ENCODE measurements at regions not wholly inside any gene's neighbourhood (a gene's known extent, or its start where the extent isn't known, plus 50 kb on each side); places are given as distances from the start of the nearest gene placed in this dataset.

- Mint-ChIP-seq H3K4me1 (ENCODE audit: unreplicated experiment) (peaks cover 11% of the 10 kb centered on the region), H3K9me3 (ENCODE audit: unreplicated experiment) (no peaks in the 10 kb centered on the region), H3K36me3 (ENCODE audit: unreplicated experiment) (no peaks in the 10 kb centered on the region), H3K27ac (ENCODE audit: unreplicated experiment) (no peak overlapping the region), H3K4me3 (ENCODE audit: unreplicated experiment) (no peak overlapping the region), H3K27me3 (ENCODE audit: unreplicated experiment) (peaks cover 4% of the 10 kb centered on the region)
- no peak for DNase-seq (ENCODE audit: extremely low spot score, unreplicated experiment)
- no peak for TF ChIP-seq CTCF (IDR thresholded peaks at IDR 0.05)
Measured at GRCh38 chr14:95007921-95008320, 149.4 kb downstream of the DICER1 start.

DNA sequence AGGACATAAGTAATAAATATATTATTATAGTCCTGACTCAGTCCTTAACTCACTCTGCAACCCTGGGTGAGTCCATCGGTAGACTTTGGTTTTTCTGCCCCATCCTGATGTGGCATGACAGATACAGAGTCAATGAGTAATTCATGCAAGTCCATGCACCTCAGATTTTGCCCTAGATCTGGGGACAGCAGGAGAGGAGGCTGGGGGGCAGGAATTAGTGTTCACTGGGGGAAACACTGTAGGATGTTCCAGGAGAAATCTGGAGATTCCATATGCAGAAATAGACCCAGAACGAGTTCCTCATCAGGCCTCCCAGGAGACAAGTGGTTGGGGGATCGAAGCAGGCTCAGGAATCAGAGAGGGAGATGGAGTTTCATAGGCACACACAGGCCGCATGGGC lies 150.8 kb downstream of the DICER1 start:
- no peak for TF ChIP-seq CTCF (IDR thresholded peaks at IDR 0.05)
- Mint-ChIP-seq H3K4me1 (ENCODE audit: unreplicated experiment) (peaks cover 17% of the 10 kb centered on the region), H3K36me3 (ENCODE audit: unreplicated experiment) (no peaks in the 10 kb centered on the region), H3K27ac (ENCODE audit: unreplicated experiment) (no peak overlapping the region), H3K4me3 (ENCODE audit: unreplicated experiment) (no peak overlapping the region), H3K27me3 (ENCODE audit: unreplicated experiment) (peaks cover 2% of the 10 kb centered on the region), H3K9me3 (ENCODE audit: unreplicated experiment) (no peaks in the 10 kb centered on the region)
- DNase-seq (ENCODE audit: extremely low spot score, unreplicated experiment), result no peak

- no peak for DNase-seq (ENCODE audit: extremely low spot score, unreplicated experiment)
- Mint-ChIP-seq H3K36me3 (ENCODE audit: unreplicated experiment) (no peaks in the 10 kb centered on the region), H3K4me1 (ENCODE audit: unreplicated experiment) (peaks cover 17% of the 10 kb centered on the region), H3K27ac (ENCODE audit: unreplicated experiment) (no peak overlapping the region), H3K27me3 (ENCODE audit: unreplicated experiment) (peaks cover 5% of the 10 kb centered on the region), H3K4me3 (ENCODE audit: unreplicated experiment) (no peak overlapping the region), H3K9me3 (ENCODE audit: unreplicated experiment) (no peaks in the 10 kb centered on the region)
- TF ChIP-seq CTCF (IDR thresholded peaks at IDR 0.05), result no peak
Measured at GRCh38 chr14:95006051-95006450, 151.3 kb downstream of the DICER1 start.

GRCh38 chr14:95003099-95003960 lies 154.0 kb downstream of the DICER1 start:
- no peak for DNase-seq (ENCODE audit: extremely low spot score, unreplicated experiment)
- Mint-ChIP-seq H3K9me3 (ENCODE audit: unreplicated experiment) (no peaks in the 10 kb centered on the region), H3K27me3 (ENCODE audit: unreplicated experiment) (peaks cover 20% of the 10 kb centered on the region), H3K4me1 (ENCODE audit: unreplicated experiment) (peaks cover 7% of the 10 kb centered on the region), H3K4me3 (ENCODE audit: unreplicated experiment) (no peak overlapping the region), H3K36me3 (ENCODE audit: unreplicated experiment) (no peaks in the 10 kb centered on the region), H3K27ac (ENCODE audit: unreplicated experiment) (no peak overlapping the region)
- TF ChIP-seq CTCF (IDR thresholded peaks at IDR 0.05), result no peak

GRCh38 chr14:94998685-94999084 lies 158.6 kb downstream of the DICER1 start:
- no peaks in the 10 kb centered on the region for H3K36me3 Mint-ChIP-seq (ENCODE audit: unreplicated experiment)
- DNase-seq (ENCODE audit: extremely low spot score, unreplicated experiment), result no peak
- no peak for TF ChIP-seq CTCF (IDR thresholded peaks at IDR 0.05)
- H3K9me3 Mint-ChIP-seq (ENCODE audit: unreplicated experiment), result no peaks in the 10 kb centered on the region
- H3K27me3 Mint-ChIP-seq (ENCODE audit: unreplicated experiment), result peaks cover 50% of the 10 kb centered on the region
- H3K4me1 Mint-ChIP-seq (ENCODE audit: unreplicated experiment), result peaks cover 7% of the 10 kb centered on the region
- no peak overlapping the region for H3K27ac Mint-ChIP-seq (ENCODE audit: unreplicated experiment)
- no peak overlapping the region for H3K4me3 Mint-ChIP-seq (ENCODE audit: unreplicated experiment)
